ENCODE measurements at regions not wholly inside any gene's neighbourhood (a gene's known extent, or its start where the extent isn't known, plus 50 kb on each side); places are given as distances from the start of the nearest gene placed in this dataset.

- no peak for TF ChIP-seq CTCF (IDR thresholded peaks at IDR 0.05)
- TF ChIP-seq POLR2A (IDR thresholded peaks at IDR 0.05): no peak
- no peak for TF ChIP-seq POLR2AphosphoS5 (IDR thresholded peaks at IDR 0.05; ENCODE audit: insufficient read depth in 1 of 2, low read depth in 1 of 2)
Measured at GRCh38 chr2:19292007-19292406, 66.4 kb downstream of the OSR1 start.

Measured in vagina (tissue), 2 donors.